GM12873 (cell line): ENCODE measurements at regions not wholly inside any gene's neighbourhood (a gene's known extent, or its start where the extent isn't known, plus 50 kb on each side); places are given as distances from the start of the nearest gene placed in this dataset.

Experiments used
- TF ChIP-seq, protein P1 (sequence below): IDR thresholded peaks from 2 replicates; pipeline ENCODE4 v1.5.1; 2012; ENCODE audit warnings: low read depth, mild to moderate bottlenecking, moderate library complexity, low read length, control low read depth; ENCODE audit not compliant: insufficient read depth; ENCODE audit errors: missing control alignments

DNA sequence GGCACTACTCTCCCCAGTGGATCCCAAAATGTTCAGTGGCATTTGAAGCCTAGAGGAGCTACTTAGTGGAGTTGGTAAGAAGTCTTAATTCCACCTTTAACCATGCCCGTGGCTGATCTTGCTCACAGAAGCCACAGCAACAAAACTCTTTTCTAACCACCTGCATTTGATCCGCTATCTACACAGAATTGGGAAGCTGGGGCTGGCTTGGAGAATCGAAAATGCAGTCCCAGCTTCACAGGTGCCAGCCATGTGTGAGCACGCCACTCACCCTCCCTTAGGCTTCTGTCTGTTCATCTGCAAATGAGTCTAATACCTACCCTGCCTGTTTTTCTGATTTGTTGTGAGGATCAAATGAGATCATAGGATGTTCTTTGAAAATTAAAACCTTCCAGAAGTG is 182.6 kb downstream of the BCL11A start:
- TF ChIP-seq, protein P1, sequence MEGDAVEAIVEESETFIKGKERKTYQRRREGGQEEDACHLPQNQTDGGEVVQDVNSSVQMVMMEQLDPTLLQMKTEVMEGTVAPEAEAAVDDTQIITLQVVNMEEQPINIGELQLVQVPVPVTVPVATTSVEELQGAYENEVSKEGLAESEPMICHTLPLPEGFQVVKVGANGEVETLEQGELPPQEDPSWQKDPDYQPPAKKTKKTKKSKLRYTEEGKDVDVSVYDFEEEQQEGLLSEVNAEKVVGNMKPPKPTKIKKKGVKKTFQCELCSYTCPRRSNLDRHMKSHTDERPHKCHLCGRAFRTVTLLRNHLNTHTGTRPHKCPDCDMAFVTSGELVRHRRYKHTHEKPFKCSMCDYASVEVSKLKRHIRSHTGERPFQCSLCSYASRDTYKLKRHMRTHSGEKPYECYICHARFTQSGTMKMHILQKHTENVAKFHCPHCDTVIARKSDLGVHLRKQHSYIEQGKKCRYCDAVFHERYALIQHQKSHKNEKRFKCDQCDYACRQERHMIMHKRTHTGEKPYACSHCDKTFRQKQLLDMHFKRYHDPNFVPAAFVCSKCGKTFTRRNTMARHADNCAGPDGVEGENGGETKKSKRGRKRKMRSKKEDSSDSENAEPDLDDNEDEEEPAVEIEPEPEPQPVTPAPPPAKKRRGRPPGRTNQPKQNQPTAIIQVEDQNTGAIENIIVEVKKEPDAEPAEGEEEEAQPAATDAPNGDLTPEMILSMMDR, result no peak

DNA sequence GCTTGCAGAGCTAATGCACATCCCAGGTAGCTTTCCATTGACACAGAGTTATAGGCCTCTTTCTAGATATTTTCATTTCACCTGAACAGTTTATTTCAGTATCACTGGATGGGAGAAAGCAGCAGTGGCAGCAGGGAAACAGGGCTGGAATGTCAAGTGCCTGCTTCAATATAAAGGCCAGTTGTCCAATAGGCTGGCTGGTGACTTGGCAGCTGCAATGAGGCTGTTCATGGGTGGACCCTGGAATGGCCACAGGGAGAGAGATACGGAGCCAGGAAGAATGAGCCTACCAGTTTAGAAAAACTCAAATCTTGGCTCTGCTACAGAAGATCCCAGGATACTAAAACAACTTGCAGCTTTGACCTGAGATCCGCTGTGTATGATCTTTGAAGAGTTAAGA is 185.0 kb downstream of the BCL11A start:
- TF ChIP-seq, protein P1, result no peak

DNA sequence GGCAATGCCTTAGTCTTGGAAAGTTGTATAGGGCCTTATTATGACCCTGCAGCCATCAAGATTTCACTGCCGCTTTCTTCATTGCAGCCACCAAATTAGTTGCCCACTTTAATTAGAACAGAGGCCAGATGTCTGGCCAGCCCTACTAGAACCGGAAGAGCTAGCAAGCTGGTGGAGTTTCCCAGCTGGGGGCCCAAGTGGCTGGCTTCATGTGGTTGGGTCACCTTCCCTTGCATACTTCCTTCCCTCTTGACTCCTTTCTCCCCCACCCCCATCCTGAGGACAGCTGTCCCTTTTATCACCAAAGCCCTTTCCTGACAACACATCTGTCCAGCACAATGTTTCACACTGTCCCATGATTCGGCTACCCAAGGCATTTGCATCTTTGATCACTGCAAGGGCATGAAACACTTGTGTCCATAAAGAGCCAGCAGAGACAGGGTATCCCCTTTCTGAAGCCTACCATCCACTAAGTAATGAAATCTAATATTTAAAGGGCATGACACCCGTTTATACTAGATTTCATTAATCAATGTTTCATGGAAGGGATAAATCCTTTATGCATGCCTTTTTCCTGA is 187.2 kb downstream of the BCL11A start:
- TF ChIP-seq, protein P1, result no peak

DNA sequence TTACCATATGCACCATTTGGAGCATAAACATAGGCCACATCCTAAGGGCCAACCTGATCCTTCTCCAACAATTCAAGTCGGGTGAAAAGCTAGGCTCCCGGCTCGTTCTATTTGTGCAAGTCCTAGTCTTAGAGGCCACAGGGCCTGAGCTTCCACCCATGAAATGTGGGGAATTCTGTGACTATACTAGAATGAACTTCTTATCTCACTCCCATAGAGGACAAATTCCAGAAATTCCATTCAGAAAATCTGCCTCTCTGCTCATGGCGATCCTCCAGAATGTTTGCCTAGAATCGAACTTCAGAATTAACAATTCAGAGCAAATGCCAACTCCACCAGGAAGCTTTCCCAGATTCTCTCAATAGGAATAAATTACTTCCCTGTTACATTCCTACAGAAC is 187.9 kb downstream of the BCL11A start:
- TF ChIP-seq, protein P1, result no peak

DNA sequence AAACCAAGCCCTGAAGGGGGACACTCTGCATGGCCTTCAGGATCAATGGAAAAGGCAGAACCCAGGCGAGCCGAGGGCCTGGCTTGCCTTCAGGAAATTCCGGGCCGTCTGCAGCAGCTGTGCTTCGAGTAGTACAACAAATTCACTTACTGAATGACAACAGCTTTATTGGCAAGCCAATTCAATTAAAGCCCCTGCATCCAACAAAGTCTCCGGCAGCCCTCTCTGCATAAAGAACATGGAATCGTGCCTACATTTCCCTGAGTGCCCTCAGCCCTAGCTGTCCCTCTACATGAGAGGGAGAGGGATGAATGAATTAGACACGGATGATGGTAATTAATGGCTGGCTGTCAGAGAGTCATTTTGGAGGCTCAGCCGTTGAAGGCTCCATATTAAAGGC is 189.0 kb downstream of the BCL11A start:
- TF ChIP-seq, protein P1, result no peak

DNA sequence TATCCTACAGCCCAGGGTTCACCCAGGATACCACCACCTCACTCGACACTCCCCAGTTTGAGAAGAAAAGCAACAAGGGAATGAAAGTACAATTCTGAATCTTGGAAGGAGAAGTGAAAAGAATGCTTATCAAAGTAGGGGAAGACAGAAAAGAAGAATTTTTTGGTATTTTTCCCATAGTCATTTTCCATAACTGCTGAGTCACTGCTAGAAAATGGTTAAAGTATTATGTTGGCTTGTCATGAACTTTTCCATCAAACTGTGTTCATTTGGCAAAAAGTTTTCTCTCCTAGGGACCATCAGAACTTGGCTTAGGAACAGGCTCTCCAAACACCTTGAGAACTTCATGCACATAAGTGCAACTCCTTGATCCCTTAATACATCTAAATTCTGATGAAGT is 192.0 kb downstream of the BCL11A start:
- TF ChIP-seq, protein P1, result no peak

DNA sequence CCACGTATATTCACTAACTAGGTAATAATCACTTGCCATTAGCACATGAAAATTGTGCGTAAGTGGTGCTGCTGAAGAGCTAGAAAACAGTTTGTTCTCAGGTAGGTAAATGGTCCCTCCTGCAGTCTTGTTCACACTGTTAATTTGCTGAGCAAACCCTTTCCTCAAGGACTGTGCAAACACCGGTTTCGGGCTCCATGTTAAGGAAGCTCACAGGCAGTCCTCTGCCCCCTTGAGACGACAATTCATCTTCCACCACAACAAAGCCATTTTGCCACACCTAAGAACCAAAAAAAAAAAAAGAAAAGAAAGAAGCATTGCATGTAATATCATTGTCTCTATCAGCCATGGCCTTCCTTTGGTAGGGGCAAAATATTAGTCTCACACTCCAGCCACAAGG is 193.9 kb downstream of the BCL11A start:
- TF ChIP-seq, protein P1, result no peak
